Upper lobe of left lung (tissue), 4 donors: ENCODE measurements at regions not wholly inside any gene's neighbourhood (a gene's known extent, or its start where the extent isn't known, plus 50 kb on each side); places are given as distances from the start of the nearest gene placed in this dataset.
"Not testable (repeated sequence)": the region's sequence is repeated elsewhere in the genome, so short reads cannot be mapped to it uniquely, and the experiment has no call there.

Source experiments
- CTCF ChIP-seq, 6 experiments: fragments of 450-650 bp in 4 of 6; fragments of 200-600 bp in 2 of 6; sonication (generic) in 2 of 6; IDR thresholded peaks; one replicate each; pipeline ENCODE4 v1.5.1; 2016 to 2019; ENCODE audit warnings: antibody characterized with exemption in 6 of 6
- POLR2A ChIP-seq, 4 donors: fragments of 450-650 bp; IDR thresholded peaks; one replicate each; pipeline ENCODE4 v1.5.1; 2016 to 2017; ENCODE audit warnings: antibody characterized with exemption in 4 of 4, mild to moderate bottlenecking in 2 of 4

GRCh38 chr20:29567671-29568070 lies 1689.8 kb upstream of the DEFB115 start:
- TF ChIP-seq POLR2A, CTCF (IDR thresholded peaks at IDR 0.05): not testable (repeated sequence)
